ENCODE measurements at regions not wholly inside any gene's neighbourhood (a gene's known extent, or its start where the extent isn't known, plus 50 kb on each side); places are given as distances from the start of the nearest gene placed in this dataset.

GRCh38 chr12:73112035-73112816 is 840.1 kb downstream of the TRHDE start (continued):
- TF ChIP-seq CTCF (IDR thresholded peaks at IDR 0.05; ENCODE audit: control extremely low read depth in 1 of 3, insufficient read depth in 1 of 3, low read depth in 1 of 3, low read length in 3 of 3) = no peak

Data from H1 (cell line).